ENCODE measurements at regions not wholly inside any gene's neighbourhood (a gene's known extent, or its start where the extent isn't known, plus 50 kb on each side); places are given as distances from the start of the nearest gene placed in this dataset.
"Not testable (repeated sequence)": the region's sequence is repeated elsewhere in the genome, so short reads cannot be mapped to it uniquely, and the experiment has no call there.

GRCh38 chr14:25436288-25436875 lies 386.4 kb upstream of the STXBP6 start:
- no peak for DNase-seq

- DNase-seq: no peak
Measured at GRCh38 chr14:25431211-25432076, 381.5 kb upstream of the STXBP6 start.

- DNase-seq: no peak
Measured at GRCh38 chr14:25430808-25431207, 380.9 kb upstream of the STXBP6 start.

GRCh38 chr14:25412998-25413397 lies 363.1 kb upstream of the STXBP6 start:
- DNase-seq: no peak

GRCh38 chr14:25411781-25412757 lies 362.1 kb upstream of the STXBP6 start:
- no peak for DNase-seq

GRCh38 chr14:25406818-25407217 lies 356.9 kb upstream of the STXBP6 start:
- no peak for DNase-seq

GRCh38 chr14:25400607-25401206 lies 350.8 kb upstream of the STXBP6 start:
- no peak for DNase-seq

- DNase-seq: no peak
Measured at GRCh38 chr14:25396128-25396527, 346.2 kb upstream of the STXBP6 start.

- no peak for DNase-seq
Measured at GRCh38 chr14:25394791-25395391, 344.9 kb upstream of the STXBP6 start.

- no peak for DNase-seq
Measured at GRCh38 chr14:25394356-25394755, 344.4 kb upstream of the STXBP6 start.

GRCh38 chr14:25389948-25390347 lies 340.0 kb upstream of the STXBP6 start:
- DNase-seq: no peak

GRCh38 chr14:25381498-25381897 lies 331.6 kb upstream of the STXBP6 start:
- DNase-seq: no peak

- DNase-seq: no peak
Measured at GRCh38 chr14:25375639-25376038, 325.7 kb upstream of the STXBP6 start.

- no peak for DNase-seq
Measured at GRCh38 chr14:25371068-25371467, 321.1 kb upstream of the STXBP6 start.

GRCh38 chr14:25370057-25370456 lies 320.1 kb upstream of the STXBP6 start:
- DNase-seq: not testable (repeated sequence)

- DNase-seq: no peak
Measured at GRCh38 chr14:25358330-25358729, 308.4 kb upstream of the STXBP6 start.

GRCh38 chr14:25351269-25351668 lies 301.3 kb upstream of the STXBP6 start:
- no peak for DNase-seq

GRCh38 chr14:25350802-25351201 lies 300.9 kb upstream of the STXBP6 start:
- DNase-seq: no peak

GRCh38 chr14:25350021-25350420 lies 300.1 kb upstream of the STXBP6 start:
- no peak for DNase-seq

GRCh38 chr14:25349269-25349668 lies 299.3 kb upstream of the STXBP6 start:
- no peak for DNase-seq

GRCh38 chr14:25340882-25341281 lies 290.9 kb upstream of the STXBP6 start:
- no peak for DNase-seq

GRCh38 chr14:25322784-25323183 lies 272.8 kb upstream of the STXBP6 start:
- DNase-seq: no peak
